NCI-H526 (cell line): ENCODE measurements at regions not wholly inside any gene's neighbourhood (a gene's known extent, or its start where the extent isn't known, plus 50 kb on each side); places are given as distances from the start of the nearest gene placed in this dataset.

Experiments used
- DNase-seq, 2 experiments: peaks; one replicate each; lab custom pipeline; 2025; lab: John Stamatoyannopoulos, UW

DNA sequence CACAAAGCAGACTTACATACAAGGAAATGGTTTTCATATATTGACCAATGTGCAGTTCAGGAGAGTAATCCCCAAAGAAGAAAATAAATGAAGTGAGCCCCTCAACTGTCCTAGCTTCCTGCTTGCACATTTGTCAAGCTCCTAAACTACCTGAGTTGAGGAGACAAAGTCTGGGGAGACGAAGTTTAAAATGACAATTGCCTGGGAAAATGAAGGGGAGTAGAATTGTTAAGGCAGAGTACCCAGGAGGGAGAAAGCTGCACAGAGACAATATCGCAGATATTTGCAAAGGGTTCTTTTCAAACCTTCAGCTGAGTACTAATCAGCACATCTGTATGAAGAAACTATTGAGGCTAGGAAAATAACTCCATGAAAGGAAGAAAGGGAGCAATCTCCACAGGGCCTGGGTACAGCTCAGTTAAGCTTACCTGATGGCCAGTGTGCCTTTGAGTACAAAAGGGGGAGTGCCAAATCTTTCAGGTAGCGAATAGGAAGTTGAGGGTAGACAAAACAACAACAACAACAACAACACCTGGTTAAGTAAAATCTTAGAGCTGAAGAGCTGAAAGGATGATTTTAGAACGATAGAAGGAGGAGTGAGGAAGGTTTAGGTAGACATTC is 1700.1 kb upstream of the PRR20A start:
- DNase-seq, result no peak

DNA sequence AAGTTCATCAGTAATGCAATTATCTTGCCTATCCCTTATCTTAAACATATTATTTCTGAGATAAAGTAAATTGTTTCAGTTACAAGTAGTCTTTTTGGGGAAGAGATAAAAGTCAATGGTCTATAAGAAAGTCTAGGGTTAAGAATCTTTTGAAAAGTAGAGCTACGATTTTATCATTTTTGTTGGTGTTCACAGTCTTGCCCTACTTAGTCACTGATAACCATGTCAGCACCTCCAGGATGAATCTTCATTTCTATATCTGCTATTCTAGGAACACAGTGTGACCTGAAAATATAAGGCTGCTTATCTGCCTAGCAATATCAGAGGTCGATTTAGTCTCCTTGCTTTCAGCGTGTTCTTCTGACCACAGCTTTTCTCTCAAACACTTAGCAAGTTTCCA is 1676.5 kb upstream of the PRR20A start:
- DNase-seq, result no peak

DNA sequence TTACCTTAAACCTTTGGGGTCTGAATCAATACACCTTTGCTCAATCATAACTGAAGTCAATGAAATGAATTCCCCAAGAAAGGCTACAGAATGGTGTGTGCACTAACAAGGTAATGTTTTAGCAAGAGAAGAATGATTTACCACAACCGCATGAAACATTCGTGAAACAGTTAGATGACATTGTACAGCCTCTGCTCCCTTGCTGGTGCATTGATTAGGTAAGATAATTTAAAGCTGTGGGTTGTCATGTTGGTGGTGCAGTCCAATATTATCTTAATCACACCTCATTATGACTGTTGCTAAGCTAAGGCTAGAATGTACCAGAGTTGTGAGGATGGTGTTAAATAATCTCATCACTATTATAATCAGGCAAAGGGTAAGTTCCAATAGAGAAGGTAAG is 1673.2 kb upstream of the PRR20A start:
- DNase-seq, result no peak

DNA sequence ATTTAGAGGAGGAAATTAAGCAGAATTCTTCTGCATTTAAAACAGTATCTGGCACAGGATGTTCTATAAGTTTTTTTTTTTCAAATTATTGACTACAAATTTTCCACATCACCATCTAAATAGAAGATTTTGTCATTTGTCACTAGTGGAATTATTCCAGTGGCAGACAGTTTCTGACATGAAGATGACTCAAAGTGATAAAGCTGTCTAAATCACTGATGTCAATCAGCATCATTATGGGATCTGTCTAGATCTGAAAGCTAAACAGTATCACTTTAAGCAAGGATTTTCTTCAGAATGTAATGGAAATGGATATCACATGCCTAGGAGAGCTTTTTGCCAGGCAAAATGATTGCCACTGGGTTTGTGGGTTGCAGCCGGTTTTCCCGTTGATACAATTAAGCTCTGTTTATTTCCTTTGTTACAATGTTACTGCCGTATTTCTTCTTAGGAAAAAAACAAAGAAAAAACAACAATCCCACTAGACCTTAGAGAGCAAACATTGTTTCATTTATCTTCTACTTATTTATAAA is 1657.0 kb upstream of the PRR20A start:
- DNase-seq, result no peak

DNA sequence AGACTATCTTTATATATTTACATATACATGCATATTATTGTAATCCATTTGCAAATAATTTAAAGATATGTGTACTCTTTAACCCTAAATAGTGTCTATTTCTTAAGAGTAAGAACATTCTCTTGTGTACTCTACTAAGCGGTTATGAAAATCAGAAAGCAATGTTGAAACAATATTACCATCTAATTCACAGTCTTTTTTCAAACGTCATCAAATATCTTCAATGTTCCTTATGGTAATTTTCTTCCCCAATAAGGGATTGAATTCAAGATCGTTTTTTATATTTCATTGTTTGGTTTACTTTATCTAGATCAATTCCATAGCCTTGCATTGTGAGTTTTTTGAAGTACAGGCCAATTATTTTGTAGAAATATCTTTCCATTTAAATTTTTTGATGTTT is 1647.4 kb upstream of the PRR20A start:
- DNase-seq, result peak in 1 of 2 experiments; percentile 13

DNA sequence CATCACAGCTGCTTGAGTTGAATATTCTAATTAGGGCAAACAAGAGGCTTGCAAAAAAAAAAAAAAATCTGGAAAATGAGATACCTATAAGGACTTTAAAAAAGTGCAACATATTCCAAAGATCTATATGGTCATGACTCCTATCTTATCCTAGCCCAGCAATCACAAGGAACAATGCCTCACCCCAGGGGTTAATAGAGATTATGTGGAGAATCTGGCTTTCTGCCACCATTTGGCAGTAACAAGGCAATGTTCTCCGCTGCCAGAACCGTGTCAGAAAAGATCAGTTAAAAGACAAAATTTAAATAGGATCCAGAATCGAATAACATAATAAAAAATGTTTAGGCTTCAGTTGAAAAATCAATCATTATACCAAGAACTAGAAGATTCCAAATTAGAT is 1643.2 kb upstream of the PRR20A start:
- DNase-seq, result no peak

DNA sequence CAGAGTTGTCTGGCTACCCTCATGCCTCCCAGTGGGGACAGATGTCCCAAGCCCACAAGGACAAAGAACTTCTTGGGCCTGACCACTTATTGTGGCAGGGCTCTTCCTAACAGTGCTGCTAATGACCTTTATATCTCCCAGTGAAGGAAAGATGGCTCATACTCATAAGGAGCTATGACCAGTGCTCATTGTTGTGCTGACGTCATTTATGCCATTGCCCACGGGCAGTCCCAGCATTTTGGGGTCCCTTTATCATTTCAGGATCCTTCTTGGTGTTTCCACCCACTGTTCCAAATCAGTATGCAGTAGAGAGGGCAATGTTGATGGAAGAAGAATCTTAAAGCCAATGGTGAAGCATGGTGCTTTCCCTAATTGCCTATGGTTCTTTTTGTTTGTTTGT is 1640.0 kb upstream of the PRR20A start:
- DNase-seq, result no peak

DNA sequence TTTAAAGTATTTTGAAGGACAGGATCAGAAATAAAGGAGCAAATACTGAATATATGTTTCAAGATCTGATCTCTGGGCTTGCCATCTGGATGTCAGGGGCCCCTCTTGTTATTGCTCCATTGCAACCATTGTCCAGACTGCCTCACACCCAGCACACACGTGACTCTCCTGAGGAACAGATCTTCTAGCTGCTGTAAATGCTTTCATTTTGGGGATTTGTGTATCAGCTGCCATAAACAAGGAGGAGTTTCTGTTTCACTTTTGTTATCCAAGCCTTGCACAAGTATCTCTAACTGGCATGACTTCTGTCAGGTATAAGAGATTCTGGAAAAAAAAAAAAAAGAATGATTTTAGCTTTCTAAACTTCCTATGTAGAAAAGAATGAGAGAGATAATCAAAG is 1624.1 kb upstream of the PRR20A start:
- no peak for DNase-seq

DNA sequence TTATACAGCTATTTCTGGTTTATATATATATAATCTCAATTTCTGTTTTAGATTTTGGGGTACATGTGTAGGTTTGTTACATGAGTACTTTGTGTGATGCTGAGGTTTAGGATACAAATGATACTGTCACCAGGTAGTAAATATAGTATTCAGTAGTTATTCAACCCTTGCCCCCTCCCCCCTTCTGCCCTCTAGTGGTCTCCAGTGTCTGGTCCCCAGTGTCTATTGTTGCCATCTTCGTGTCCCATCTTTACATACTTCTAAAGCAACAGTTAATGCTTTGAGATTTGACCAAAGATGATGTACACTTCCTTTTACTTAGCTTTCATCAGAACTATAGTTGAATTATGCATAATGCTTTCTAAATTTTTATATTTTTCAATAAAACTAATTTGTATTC is 1623.4 kb upstream of the PRR20A start:
- peak in 1 of 2 experiments; percentile 29 for DNase-seq

DNA sequence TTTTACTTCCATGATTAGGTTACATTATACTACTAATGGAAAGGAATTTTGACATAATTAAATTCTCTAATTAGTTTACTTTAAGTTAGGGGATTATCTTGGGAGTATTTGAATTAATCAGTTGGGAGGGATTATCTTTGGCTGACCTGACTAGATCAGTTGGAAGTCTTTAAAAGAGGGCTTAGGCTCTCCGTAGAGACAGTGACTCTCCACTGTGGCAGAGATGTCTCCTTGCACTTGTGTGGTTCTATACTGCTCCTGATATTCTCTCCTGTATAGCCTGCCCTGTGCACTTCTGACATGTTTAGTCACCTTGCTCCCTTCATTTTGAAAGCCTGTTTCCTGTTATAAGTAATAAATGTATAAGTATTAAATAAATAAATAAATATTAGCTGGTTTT is 1612.3 kb upstream of the PRR20A start:
- DNase-seq, result no peak

DNA sequence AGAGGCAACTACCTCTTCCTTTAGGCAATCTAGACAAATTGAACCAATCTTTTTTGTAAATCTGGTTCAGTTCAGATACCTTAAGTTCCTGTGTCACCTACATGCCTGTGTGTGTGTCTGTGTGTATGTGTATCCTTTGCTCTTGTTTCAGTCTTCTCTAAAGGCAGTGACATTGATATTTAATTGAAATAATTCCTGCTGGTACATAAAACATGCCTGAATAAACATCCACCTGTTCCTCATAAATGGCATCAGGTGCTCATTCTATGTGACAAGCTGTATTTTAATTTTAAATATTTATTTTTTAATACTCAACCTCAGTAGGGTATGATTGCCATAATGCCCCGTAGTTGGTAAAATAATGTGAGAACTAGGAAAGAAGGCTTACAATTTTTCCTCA is 1606.4 kb upstream of the PRR20A start:
- no peak for DNase-seq

DNA sequence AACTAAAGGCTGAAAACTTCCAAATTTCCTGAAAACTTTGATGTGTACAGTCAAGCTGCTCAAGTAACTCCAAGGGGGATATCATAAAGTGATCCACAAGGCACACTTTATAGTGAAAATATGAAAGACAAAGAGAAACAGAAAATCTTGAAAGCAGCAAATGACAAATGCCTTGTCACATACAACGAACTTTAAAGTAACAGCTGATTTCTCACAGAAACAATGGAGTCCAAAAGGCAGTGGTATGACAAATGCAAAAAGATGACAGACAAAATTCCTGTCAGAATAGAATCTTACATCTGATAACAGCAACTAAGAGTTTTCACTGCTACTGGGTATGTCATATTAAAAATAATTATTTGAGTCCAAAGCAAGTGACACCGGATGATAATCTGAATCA is 1602.3 kb upstream of the PRR20A start:
- no peak for DNase-seq

DNA sequence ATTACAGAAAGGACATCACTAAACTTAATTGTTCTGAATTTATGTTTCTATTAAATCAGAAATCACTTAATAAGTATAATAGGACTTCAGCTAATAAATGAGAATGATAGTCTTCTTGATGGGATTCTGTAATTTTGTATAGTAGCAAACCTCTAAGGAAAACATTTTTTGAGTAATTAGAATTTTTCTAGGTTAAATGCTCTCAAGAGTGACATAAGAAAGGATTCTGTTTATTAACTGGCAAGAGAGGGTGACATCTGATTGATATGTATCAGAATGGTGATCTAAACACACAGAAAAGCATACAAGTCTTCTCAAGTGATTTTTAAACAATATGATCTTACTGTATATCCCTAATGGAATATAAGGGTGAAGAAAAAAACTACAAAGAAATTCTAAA is 1597.7 kb upstream of the PRR20A start:
- no peak for DNase-seq

DNA sequence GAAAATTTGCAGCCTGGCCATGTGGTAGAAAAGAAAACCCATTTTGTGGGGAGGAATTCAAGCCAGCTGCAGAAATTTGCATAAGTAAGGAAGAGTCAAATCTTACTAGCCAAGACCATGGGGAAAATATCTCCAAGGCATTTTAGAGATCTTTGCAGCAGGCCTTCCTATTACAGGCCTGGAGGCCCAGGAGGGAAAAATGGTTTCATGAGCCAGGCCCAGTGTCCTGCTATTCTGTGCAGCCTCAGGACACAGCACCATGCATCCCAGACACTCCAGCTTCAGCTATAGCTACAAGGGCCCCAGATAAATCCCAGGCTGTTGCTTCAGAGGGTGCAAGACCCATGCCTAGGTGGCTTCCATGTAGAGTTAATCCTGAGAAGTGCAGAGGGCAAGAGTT is 1590.1 kb upstream of the PRR20A start:
- no peak for DNase-seq

DNA sequence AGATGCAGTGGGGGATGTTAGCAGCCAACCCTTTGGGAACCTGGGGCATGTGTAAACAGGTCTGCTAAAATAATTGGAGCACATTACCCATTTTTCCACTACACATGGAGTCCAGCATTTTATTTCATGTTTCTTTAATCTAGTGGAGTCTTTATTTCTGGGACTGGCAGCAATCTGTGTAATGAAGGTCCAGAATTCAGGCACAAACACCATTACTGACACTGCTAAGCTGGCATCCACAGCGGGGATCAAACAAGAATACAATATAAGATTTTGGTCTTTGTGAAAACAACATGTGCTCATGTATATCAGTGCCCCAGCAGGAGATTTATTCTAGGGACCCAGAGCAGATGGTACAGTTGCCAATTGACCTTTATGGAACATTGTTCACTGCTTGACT is 1587.0 kb upstream of the PRR20A start:
- no peak for DNase-seq

DNA sequence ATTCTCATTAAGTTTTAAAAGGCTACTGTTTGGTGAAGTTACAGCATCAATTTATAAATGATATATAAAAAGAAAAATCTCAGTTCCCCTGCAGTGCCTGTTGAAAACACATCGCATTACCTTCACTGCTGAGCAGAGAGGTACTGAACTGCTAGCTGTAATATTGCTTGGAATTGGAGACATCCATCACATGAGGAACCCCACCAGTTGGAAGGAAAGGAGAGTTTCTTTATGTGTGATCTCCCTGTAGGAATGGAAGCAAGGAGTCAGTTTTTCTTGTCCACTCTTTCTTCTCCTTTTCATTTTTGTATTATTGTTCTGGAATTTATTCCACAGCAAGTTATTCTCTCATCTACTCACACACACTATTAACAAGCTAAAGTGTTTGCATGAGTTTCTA is 1586.0 kb upstream of the PRR20A start:
- DNase-seq, result no peak

DNA sequence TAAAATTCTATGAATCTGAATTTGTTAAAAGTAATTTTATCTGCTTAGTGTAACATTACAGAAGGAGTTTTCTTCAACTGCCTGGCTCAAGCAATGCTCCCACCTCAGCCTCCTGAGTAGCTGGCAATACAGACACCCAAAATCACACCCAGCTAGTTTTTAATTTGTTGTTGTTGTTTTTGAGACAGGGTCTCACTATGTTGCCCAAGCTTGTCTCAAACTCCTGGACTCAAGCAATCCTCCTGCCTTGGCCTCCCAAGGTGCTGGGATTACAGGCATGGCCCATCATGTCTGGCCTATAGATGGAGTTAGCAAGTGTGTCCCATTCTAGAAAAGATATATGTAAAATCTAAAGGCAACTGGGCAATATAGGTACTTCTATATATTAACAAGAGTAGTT is 1580.4 kb upstream of the PRR20A start:
- no peak for DNase-seq

DNA sequence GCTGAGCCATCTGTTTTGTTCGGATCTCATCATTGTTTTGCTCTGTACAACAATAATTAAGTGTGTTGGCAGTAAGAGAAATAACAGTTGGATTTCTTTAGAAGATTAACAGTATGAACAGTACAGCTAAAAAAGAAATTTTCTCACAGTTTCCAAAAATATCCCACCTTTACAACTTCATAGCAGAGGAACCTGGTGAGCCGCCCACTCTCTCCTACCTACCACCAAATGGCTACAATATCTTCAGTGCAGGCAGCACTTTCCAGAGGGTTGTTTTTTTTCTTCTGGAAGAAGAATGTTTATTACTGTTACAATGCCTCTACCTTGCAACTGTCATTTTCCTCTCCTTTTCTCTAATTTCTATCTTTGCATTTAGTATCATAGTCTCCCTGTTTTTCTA is 1577.5 kb upstream of the PRR20A start:
- DNase-seq, result no peak

DNA sequence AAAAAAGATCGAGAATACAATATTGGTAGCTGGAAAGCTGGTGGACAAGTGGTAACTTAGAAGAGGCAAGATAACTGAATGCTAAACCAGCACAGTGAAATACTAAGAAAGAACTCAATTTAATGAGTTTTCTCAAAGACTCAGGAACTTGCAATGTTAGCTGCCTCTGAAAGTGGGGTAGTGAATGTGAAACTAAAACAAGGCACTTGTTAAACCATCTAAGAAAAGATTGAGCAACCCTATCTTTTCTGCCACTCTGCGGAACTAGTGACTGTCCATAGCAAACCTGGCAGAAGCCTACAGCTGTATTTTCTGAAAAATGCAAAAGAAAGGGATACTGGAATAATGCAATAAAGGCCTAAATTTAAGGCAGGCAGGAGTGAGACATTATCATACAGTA is 1574.4 kb upstream of the PRR20A start:
- no peak for DNase-seq

DNA sequence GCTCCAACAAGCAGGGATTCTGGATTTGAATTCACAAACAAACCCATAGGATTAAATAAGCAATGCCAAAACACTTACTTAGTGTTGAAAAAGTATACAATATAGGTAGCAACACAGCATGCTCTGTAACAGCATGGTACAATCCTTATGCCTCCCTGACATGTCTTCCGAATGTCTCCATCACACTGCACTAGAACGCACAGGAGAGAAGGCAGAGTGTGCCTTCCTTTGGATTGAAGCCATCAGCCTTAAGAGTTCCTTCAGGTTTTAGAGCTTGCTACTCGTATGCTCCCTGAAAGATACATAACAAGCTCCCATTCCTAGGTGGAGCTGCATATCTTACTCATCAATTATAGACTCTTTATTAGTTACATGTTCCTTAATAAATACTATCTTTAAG is 1573.9 kb upstream of the PRR20A start:
- DNase-seq, result no peak

DNA sequence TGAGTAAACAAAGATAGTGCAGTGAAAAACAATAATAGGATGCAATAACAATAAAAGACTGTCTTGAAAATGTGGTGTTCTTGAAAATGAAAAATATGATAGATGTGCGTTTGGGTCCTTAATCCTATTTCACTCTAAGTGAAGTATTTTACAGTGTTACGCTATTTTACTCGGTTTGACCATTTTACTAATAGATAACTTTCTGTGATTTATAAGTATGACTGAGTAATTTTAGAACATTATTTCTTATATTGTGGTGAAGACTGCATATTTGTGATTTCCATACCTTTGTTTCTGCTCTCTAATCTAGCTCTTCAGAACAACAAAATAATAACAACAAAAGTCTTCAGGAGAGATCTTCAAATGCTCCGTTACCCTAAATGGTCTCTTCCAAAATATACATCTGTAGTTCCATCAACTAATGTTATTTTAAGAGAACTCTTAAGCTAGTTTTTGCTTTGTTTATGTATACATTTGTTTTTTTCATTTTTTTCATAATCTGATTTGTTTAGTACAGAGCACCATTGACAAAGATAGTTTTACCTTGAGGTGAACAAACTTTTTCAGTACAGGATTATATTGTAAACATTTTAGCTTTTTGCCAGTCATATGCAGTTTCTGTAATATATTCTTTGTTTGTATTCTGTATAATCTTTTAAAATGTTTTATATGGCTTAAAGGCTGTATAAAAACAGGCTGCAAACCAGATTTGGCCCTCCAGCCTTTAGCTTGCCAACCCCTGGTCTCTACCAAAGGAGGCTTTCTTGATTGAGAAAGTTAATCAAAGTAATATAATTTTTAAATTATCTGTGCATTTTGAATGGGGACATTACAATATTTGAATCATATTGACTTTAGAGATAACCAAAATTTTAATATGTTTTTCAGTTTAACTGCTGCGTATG is 1572.7 kb upstream of the PRR20A start:
- no peak for DNase-seq

DNA sequence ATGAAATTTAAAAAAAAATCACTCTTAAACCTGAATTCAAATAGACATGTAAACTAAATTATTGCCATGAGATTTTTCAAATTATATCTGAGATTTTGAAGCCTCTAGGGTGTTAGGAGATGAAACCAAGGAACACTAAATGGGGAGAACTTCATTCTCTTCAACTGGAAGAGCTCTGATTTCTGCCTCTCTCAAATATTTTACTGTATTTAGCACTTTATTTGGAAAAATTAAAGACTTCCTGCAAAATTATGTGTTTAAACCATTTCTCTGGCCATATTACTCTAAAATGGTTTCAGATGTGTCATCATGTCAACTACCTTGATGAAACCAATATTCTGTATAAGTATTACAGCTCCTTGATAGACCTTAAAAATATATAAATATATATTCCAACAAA is 1571.6 kb upstream of the PRR20A start:
- no peak for DNase-seq

DNA sequence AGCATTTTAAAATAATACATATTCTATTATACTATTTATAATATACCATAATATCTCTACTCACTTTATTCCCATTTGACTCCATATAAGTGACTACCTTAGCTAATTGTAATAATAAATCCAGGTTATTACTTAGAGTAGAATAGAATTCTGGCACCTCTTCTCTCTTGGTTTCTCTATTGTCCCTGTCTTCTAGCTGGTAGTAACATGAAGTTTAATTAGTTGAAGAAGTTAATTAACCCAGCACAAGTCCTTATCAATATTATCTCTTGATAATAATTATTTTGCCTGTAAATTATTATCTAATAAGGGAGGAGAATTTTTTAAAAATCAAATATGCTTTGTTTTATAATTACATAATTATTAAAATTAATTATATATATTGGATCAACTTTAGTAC is 1571.2 kb upstream of the PRR20A start:
- DNase-seq, result no peak

DNA sequence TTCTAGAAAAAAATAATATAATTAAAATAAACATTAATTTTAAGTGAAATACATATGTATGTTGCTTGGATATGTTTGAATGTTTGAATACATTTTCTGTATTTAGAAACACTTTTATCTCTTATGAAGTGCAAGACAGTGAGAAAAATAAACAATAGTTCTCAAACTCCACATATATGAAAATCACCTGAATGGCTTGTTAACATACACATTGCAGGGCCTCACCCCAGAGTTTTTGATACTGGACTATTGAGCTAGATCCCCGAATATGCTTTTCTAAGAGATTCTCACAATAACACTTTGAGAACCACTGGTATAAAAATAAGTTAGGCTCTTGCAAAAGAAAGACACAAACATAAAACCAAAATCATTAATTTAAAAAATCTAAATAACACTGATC is 1570.3 kb upstream of the PRR20A start:
- DNase-seq, result no peak
